ENCODE measurements at regions not wholly inside any gene's neighbourhood (a gene's known extent, or its start where the extent isn't known, plus 50 kb on each side); places are given as distances from the start of the nearest gene placed in this dataset.

DNA sequence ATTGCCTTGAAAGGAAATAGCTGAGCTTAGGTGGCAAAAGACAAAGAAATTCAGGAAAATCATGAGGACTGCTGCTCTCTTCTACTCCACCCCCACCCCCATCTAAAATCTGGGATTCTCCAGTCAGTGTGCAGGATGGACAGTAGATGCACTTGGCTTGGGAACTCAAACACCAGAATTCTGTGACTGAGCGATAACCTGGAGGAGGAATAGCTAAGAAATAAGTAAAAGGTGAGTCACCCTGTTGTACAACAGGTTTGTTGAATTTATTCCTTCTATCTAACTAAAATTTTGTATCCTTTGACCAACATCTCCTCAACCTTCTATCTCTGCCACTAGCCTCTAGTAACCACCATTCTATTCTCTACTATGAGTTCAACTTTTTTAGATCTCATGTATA lies 1029.9 kb upstream of the ACVR2A start:
- H3K9me3 Mint-ChIP-seq = peaks cover 30% of the 10 kb centered on the region
- no peak for DNase-seq (ENCODE audit: low spot score in 2 of 2, unreplicated experiment in 2 of 2)
- TF ChIP-seq, protein P1, sequence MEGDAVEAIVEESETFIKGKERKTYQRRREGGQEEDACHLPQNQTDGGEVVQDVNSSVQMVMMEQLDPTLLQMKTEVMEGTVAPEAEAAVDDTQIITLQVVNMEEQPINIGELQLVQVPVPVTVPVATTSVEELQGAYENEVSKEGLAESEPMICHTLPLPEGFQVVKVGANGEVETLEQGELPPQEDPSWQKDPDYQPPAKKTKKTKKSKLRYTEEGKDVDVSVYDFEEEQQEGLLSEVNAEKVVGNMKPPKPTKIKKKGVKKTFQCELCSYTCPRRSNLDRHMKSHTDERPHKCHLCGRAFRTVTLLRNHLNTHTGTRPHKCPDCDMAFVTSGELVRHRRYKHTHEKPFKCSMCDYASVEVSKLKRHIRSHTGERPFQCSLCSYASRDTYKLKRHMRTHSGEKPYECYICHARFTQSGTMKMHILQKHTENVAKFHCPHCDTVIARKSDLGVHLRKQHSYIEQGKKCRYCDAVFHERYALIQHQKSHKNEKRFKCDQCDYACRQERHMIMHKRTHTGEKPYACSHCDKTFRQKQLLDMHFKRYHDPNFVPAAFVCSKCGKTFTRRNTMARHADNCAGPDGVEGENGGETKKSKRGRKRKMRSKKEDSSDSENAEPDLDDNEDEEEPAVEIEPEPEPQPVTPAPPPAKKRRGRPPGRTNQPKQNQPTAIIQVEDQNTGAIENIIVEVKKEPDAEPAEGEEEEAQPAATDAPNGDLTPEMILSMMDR (IDR thresholded peaks at IDR 0.05; ENCODE audit: unreplicated experiment) = no peak
- peaks cover 2% of the 10 kb centered on the region for H3K36me3 Mint-ChIP-seq
- no peaks in the 10 kb centered on the region for H3K27me3 Mint-ChIP-seq (ENCODE audit: low read depth)
- no peak overlapping the region for H3K4me3 Mint-ChIP-seq
- H3K4me1 Mint-ChIP-seq = peaks cover 2% of the 10 kb centered on the region
- no peak overlapping the region for H3K27ac Mint-ChIP-seq

DNA sequence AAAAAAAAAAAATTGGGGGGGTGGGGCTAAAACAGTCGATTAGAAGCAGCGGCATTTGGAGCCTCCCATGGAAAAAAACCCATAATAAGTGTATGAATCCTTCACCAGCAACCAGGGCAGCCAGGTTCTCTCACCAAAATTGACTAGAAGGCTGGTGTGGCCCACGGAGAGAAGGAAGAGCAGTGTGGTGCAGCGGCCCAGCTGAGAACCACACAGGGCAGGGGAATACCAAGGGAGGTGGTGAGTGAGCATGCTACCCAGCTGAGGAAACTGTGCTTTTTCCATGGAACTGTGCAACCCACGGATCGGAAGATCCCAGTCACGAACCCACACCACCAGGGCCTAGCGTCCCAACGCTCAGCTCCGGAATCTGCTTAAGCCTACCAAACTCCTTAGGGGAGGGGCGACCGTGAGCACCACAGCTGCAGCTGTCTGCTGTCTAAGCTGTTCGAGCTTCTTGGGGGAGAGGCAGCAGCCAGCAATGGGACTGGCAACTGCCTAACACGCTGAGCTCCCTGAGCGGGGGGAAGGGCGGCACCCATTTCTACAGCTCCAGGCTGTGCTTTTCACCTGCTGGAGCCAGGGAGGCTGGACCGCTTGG lies 1037.2 kb upstream of the ACVR2A start:
- TF ChIP-seq, protein P1 (IDR thresholded peaks at IDR 0.05; ENCODE audit: unreplicated experiment) = no peak
- Mint-ChIP-seq H3K27me3 (ENCODE audit: low read depth) (no peaks in the 10 kb centered on the region), H3K36me3 (no peaks in the 10 kb centered on the region), H3K27ac (no peak overlapping the region), H3K9me3 (peaks cover 24% of the 10 kb centered on the region), H3K4me3 (no peak overlapping the region), H3K4me1 (peaks cover 5% of the 10 kb centered on the region)
- no peak for DNase-seq (ENCODE audit: low spot score in 2 of 2, unreplicated experiment in 2 of 2)

DNA sequence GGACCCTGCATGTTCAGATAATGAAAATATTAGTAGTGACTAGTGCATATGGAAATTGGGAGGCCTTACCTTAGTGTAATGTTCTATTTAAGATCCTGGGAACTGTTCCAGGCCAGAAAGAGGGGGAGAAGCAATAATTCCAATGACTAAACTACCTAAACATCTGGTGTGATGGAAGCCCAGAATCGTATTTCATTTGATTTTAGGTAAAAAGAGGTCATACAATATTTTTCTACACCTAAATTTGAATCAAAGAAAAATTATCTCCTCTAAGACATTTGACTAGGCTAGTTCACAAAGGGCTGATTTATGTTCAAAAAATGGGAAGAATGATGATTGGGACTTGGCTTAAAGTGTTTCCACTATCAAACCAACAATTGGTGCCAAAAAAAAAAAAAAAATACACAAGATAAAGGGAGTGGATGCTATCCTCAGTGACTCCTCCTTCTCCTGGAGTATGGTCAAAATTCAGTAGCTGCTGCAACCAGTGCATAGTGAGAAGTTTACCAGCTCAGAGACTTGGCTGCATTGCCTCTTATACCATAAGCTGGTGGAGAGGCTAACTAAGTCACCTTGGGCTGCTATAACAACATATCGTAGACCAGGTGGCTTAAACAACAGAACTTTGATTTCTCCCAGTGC lies 1038.3 kb upstream of the ACVR2A start:
- TF ChIP-seq, protein P1 (IDR thresholded peaks at IDR 0.05; ENCODE audit: unreplicated experiment) = no peak
- H3K4me3 Mint-ChIP-seq = no peak overlapping the region
- peaks cover 25% of the 10 kb centered on the region for H3K9me3 Mint-ChIP-seq
- no peaks in the 10 kb centered on the region for H3K27me3 Mint-ChIP-seq (ENCODE audit: low read depth)
- peaks cover 5% of the 10 kb centered on the region for H3K4me1 Mint-ChIP-seq
- no peak for DNase-seq (ENCODE audit: low spot score in 2 of 2, unreplicated experiment in 2 of 2)
- H3K36me3 Mint-ChIP-seq = no peaks in the 10 kb centered on the region
- no peak overlapping the region for H3K27ac Mint-ChIP-seq

DNA sequence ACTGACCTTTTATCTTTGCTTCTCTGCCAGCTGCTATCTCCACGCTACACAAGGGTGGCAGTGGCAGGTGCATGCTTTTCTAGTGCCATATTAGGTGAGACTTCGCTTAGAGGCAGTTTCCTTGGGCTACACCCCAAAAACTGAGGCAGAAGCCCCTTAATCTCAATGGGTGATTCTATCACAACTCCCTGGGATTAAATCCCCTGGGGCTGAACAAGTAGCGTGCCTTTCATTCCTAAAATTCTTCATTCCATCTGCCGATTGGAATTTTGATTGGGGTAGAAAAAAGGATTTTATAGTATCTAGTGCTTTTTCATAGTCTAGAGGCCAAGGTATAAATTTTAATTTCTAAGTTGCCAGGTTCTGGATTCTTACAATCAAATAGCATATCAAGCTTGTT lies 1040.5 kb upstream of the ACVR2A start:
- no peak overlapping the region for H3K4me3 Mint-ChIP-seq
- TF ChIP-seq, protein P1 (IDR thresholded peaks at IDR 0.05; ENCODE audit: unreplicated experiment) = no peak
- no peaks in the 10 kb centered on the region for H3K36me3 Mint-ChIP-seq
- no peaks in the 10 kb centered on the region for H3K27me3 Mint-ChIP-seq (ENCODE audit: low read depth)
- H3K27ac Mint-ChIP-seq = no peak overlapping the region
- peaks cover 16% of the 10 kb centered on the region for H3K9me3 Mint-ChIP-seq
- no peak for DNase-seq (ENCODE audit: low spot score in 2 of 2, unreplicated experiment in 2 of 2)
- H3K4me1 Mint-ChIP-seq = peaks cover 5% of the 10 kb centered on the region

DNA sequence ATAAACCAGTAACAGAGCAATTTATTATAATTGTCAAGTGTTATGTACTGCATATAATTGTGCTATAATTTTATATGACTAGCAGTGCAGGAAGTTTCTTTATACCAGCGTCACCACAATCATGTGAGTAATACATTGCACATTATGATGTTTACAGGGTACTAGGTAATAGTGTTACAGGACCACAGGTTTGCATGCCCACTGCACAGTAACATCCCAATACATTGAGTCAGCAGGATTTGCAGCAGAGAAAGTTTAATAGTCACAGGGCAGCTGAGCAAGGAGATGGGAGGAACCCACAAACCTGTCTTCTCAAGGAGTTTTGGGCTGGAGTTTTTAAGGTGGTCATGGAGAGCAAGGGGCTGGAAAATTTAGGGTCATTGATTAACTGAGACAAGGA lies 1042.9 kb upstream of the ACVR2A start:
- H3K9me3 Mint-ChIP-seq = peaks cover 12% of the 10 kb centered on the region
- H3K36me3 Mint-ChIP-seq = no peaks in the 10 kb centered on the region
- H3K4me1 Mint-ChIP-seq = peaks cover 5% of the 10 kb centered on the region
- no peaks in the 10 kb centered on the region for H3K27me3 Mint-ChIP-seq (ENCODE audit: low read depth)
- DNase-seq (ENCODE audit: low spot score in 2 of 2, unreplicated experiment in 2 of 2) = no peak
- H3K4me3 Mint-ChIP-seq = no peak overlapping the region
- no peak overlapping the region for H3K27ac Mint-ChIP-seq
- TF ChIP-seq, protein P1 (IDR thresholded peaks at IDR 0.05; ENCODE audit: unreplicated experiment) = no peak

Measured in mesothelial cell of epicardium (in vitro differentiated cells).